Kidney tubule cell (primary cell): ENCODE measurements at regions not wholly inside any gene's neighbourhood (a gene's known extent, or its start where the extent isn't known, plus 50 kb on each side); places are given as distances from the start of the nearest gene placed in this dataset.
A peak's percentile ranks its signal among the peaks of the same experiment; 100 is the strongest.

ENCODE experiments used
- DNase-seq: peaks from one replicate; pipeline ENCODE4 v3.0.0-alpha.2; 2018; ENCODE audit warnings: low spot score

DNA sequence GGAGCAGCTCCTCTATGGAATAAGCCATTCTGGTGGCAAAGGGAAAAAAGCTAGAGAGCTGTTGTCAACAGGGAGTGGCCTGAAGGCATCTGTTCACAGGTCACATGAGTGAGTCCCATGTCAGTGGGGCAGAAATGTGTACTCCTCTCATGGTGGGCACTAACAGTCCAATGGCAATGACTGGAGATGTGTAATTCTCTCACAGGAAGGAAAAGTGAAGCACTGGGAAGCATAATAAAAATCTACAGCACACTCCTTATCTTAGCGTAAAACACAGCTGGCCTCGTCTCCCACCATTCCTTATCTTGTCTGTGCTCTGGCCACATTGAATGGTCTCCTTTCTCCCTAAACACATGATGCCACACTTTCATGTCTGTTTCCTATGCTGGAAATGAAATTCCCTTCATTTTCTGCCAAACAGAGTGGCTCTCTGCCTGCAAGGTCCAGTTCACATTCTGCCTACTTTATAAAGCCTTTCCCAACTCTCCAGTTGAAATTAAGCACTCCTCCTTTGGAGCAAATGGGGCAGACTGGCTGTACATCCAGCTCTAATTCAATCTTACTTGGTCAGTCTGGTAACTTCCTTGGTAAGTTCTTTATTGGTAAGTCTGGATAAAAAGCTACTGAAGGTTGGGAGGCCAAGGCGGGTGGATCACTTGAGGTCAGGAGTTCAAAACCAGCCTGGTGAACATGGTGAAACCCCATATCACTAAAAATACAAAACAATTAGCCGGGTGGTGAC is 139.8 kb downstream of the RPL22L1 start:
- no peak for DNase-seq

- DNase-seq: no peak
Observed at GRCh38 chr3:170728181-170728580, 141.8 kb downstream of the RPL22L1 start.

- DNase-seq: no peak
Observed at GRCh38 chr3:170727754-170728153, 141.9 kb upstream of the SLC7A14 start.

GRCh38 chr3:170726976-170727661 is 141.2 kb upstream of the SLC7A14 start:
- peak; percentile 93 for DNase-seq

DNA sequence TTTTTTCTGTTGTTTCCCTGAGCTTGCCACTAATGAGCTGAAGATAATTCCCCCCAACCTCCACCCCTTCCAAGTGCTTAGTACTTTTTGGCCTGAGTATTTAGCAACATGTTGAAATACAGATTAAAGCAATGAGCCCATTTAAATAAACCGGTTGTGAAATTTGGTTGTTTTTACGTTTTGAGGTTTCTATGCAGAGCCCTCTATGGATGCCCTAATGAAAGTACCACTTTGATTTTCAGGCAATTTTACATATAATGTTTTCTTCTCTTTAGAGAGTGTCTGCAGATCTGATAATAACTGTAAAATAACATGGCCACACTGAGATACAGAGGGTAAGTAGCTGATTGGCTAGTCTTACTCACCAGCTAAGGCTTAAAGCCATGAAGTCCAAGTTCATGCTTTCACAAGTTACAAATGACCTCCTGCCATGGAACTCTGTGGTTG is 139.4 kb upstream of the SLC7A14 start:
- no peak for DNase-seq

- DNase-seq: peak; percentile 72
Observed at GRCh38 chr3:170724599-170725280, 138.9 kb upstream of the SLC7A14 start.

- no peak for DNase-seq
Observed at GRCh38 chr3:170723241-170723640, 137.4 kb upstream of the SLC7A14 start.

DNA sequence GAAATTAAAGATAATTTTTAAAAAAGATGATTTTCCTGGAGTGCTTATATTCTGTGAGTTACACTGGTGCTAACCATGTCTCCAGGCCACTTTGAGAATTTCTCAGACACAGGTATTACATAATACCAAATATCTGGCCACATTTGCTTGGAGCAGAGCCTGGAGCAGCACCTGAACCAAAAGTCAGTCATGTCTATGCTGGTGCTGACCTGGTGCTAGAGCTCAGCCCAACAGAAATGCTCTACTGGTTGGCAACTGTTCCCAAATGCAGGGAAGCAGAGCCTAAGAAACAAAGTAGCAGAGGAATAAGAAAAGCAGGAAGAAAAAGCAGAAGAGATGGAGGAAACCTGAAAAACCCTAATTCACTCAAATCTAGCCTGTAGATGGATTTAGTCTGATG is 135.7 kb upstream of the SLC7A14 start:
- DNase-seq: no peak

DNA sequence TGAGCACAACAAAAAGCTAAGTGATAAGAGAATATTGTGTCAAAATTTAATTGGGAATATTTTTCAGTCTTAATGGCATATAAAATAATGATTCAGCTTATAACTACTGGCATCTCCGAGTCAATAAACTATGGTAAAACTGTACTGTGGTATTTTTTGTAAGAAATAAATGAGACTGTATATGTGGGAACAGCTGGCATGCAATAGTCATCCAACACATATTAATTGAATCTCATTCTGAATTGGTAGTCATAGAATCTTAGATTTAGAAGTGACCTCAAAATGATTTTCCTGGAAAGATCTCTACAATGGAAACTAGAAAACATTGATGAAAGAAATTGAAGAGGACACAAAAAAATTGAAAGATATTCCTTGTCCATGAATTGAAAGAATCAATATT is 133.4 kb upstream of the SLC7A14 start:
- DNase-seq: no peak

GRCh38 chr3:170718848-170719247 is 133.0 kb upstream of the SLC7A14 start:
- DNase-seq: no peak

GRCh38 chr3:170717410-170718402 is 131.8 kb upstream of the SLC7A14 start:
- DNase-seq: no peak

DNA sequence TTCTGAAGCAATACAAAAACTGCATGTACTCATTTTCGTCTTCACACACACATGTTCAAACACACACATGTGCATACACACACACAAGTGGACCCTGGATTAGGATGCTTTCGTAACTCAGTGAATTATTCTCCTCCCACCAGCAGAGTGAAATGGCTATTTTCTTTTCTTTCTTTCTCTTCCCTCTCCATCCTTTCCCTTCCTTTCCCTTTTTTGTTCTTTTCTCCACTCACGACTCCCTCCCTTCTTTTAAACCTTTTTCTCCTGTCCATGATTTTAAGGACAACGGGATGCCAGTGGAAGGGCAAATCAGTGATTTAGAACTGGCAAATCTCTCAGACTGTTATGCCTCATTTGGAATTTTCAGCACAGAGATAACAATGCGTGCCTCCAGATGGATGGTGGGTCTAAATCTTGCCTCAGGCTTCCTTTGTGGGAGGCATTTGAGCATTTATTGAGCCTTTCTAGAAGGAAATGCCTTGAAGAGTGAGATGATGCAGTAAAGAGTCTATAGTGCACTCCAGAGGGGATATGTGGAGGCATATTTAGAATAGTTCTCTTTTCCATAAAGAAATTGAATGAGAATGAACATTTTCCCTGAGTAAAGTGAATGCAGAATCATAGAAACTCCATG is 130.4 kb upstream of the SLC7A14 start:
- no peak for DNase-seq

DNA sequence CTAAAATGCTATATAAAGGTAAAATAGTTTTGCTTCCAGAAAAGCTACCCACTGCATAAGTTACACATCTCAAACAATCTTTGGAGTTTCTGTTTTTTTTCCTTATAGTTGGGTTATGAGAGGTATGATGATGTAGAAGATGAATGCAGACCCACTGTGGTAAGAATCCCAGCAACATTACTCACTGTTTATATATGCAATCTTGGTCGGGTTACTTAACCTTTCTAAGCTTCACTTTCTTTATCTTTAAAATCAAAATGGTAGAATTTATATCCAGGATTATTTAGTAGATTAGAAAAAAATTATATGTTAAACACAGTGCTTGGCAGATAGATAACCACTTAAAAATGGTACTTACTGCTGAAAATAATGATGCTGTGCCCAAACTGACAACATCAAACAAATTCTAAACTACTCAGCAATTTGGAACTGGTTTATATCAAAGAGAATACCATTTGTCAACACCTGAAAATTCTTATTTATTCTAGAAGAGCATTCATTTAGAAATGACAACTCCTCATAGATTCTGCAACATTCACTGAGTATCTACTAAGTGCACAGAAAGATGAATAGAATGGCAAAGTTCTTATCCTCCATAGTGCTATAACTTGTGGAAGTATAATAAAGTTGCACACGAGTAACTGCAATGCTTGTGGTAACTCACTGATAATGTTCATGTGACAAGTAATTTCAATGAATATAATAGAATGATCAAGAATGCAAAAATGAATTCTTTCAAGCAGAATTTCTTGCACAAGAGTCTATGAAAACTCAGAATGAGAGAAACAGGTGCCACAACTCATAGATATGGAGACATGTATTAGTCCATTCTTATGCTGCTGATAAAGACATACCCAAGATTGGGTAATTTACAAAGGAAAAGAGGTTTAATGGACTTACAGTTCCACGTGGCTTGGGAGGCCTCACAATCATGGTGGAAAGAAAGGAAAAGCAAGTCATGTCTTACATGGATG is 129.0 kb upstream of the SLC7A14 start:
- DNase-seq: peak; percentile 72

- DNase-seq: peak; percentile 52
Observed at GRCh38 chr3:170714122-170714521, 128.2 kb upstream of the SLC7A14 start.

DNA sequence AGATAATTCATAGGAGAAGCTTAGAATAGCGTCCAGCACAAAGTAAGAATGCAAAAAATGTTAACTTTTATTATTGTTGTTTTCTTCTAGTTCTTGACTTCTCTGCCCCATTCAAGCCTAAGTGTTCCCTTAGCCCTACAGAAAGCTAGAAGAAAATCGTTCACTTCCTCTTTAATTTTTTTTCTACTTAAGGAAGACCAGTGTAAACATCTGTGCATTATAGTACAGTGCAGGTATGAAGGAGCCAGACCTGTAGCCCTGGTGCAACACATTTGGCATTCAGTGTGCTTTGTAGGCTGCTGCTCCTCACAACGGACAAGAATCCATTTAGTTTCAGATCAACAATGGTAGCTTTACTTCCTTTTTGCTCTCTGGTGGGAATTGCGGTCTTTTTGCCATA is 127.8 kb upstream of the SLC7A14 start:
- no peak for DNase-seq

DNA sequence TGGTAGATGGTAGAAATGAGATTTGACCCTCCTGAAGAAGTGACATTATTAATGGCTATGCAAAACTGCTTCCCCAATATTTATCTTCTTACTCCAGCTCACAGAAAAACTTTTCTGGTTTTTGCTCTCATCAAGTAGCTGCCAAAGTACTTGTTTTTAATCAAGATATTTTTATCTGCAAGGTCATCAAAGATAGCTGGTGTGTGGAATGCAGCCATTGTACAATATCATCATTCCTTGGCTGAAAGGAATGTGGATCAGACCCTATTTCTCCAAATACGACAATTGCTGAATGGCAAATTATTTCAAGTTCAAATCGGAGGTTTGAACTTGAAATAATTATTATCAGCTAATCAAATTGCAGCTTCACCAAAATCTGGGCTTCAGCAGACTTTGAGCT is 126.9 kb upstream of the SLC7A14 start:
- DNase-seq: no peak

- no peak for DNase-seq
Observed at GRCh38 chr3:170712336-170712735, 126.5 kb upstream of the SLC7A14 start.

GRCh38 chr3:170711786-170712185 is 125.9 kb upstream of the SLC7A14 start:
- no peak for DNase-seq

GRCh38 chr3:170709046-170709445 is 123.2 kb upstream of the SLC7A14 start:
- peak; percentile 45 for DNase-seq

- DNase-seq: peak; percentile 83
Observed at GRCh38 chr3:170707899-170708298, 122.0 kb upstream of the SLC7A14 start.
